ENCODE measurements at regions not wholly inside any gene's neighbourhood (a gene's known extent, or its start where the extent isn't known, plus 50 kb on each side); places are given as distances from the start of the nearest gene placed in this dataset.
A peak's percentile ranks its signal among the peaks of the same experiment; 100 is the strongest.
"Not testable (repeated sequence)": the region's sequence is repeated elsewhere in the genome, so short reads cannot be mapped to it uniquely, and the experiment has no call there.

DNA sequence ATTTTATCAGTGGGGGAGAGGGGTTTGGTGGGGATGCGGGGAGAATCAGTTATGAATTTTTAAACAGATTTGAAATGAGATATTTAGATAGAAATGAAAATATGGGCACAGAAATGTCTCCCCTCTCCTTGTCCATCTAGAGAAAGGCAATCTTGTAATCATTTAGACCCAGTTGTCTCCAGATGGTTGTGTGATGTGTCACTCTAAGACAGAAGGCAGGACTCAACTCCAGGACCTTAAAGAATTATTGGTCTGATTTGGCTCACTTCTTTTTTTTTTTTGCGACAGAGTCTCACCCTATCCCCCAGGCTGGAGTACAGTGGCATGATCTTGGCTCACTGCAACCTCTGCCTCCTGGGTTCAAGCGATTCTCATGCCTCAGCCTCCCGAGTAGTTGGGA is 77.2 kb downstream of the EOMES start:
- Histone ChIP-seq H3K27me3 (replicated peaks; ENCODE audit: control insufficient read depth, insufficient read depth, low read length, poor library complexity, severe bottlenecking) (no peaks in the 10 kb centered on the region), H3K9me3 (ENCODE audit: control insufficient read depth, low read length) (no peaks in the 10 kb centered on the region), H3K36me3 (ENCODE audit: control insufficient read depth, insufficient read depth, low read length) (no peaks in the 10 kb centered on the region), H3K27ac (ENCODE audit: insufficient read depth, low read length, poor library complexity, severe bottlenecking) (no peak overlapping the region), H3K4me3 (ENCODE audit: insufficient read depth, low read depth, low read length, poor library complexity, severe bottlenecking) (no peak overlapping the region), H3K4me1 (ENCODE audit: control insufficient read depth, insufficient read depth, low read length, poor library complexity, severe bottlenecking) (peaks cover 3% of the 10 kb centered on the region)
- DNase-seq: no peak

GRCh38 chr3:27643355-27643754 is 78.8 kb downstream of the EOMES start:
- no peaks in the 10 kb centered on the region for H3K9me3 ChIP-seq (ENCODE audit: control insufficient read depth, low read length)
- peaks cover 14% of the 10 kb centered on the region for H3K4me1 ChIP-seq (ENCODE audit: control insufficient read depth, insufficient read depth, low read length, poor library complexity, severe bottlenecking)
- no peak overlapping the region for H3K4me3 ChIP-seq (ENCODE audit: insufficient read depth, low read depth, low read length, poor library complexity, severe bottlenecking)
- no peak for DNase-seq
- no peaks in the 10 kb centered on the region for H3K27me3 ChIP-seq (replicated peaks; ENCODE audit: control insufficient read depth, insufficient read depth, low read length, poor library complexity, severe bottlenecking)
- no peaks in the 10 kb centered on the region for H3K36me3 ChIP-seq (ENCODE audit: control insufficient read depth, insufficient read depth, low read length)
- no peak overlapping the region for H3K27ac ChIP-seq (ENCODE audit: insufficient read depth, low read length, poor library complexity, severe bottlenecking)

- Histone ChIP-seq H3K9me3 (ENCODE audit: control insufficient read depth, low read length) (no peaks in the 10 kb centered on the region), H3K27ac (ENCODE audit: insufficient read depth, low read length, poor library complexity, severe bottlenecking) (no peak overlapping the region)
Measured at GRCh38 chr3:27642796-27643195, 79.3 kb downstream of the EOMES start.

GRCh38 chr3:27641888-27642601 is 80.1 kb downstream of the EOMES start:
- DNase-seq: no peak
- Histone ChIP-seq H3K9me3 (ENCODE audit: control insufficient read depth, low read length) (no peaks in the 10 kb centered on the region), H3K27ac (ENCODE audit: insufficient read depth, low read length, poor library complexity, severe bottlenecking) (no peak overlapping the region), H3K36me3 (ENCODE audit: control insufficient read depth, insufficient read depth, low read length) (no peaks in the 10 kb centered on the region), H3K27me3 (replicated peaks; ENCODE audit: control insufficient read depth, insufficient read depth, low read length, poor library complexity, severe bottlenecking) (no peaks in the 10 kb centered on the region), H3K4me1 (ENCODE audit: control insufficient read depth, insufficient read depth, low read length, poor library complexity, severe bottlenecking) (peaks cover 14% of the 10 kb centered on the region), H3K4me3 (ENCODE audit: insufficient read depth, low read depth, low read length, poor library complexity, severe bottlenecking) (no peak overlapping the region)

More at GRCh38 chr3:27642796-27643195, 79.3 kb downstream of the EOMES start:
- H3K4me1 ChIP-seq (ENCODE audit: control insufficient read depth, insufficient read depth, low read length, poor library complexity, severe bottlenecking): peaks cover 14% of the 10 kb centered on the region
- no peak for DNase-seq
- no peak overlapping the region for H3K4me3 ChIP-seq (ENCODE audit: insufficient read depth, low read depth, low read length, poor library complexity, severe bottlenecking)
- H3K36me3 ChIP-seq (ENCODE audit: control insufficient read depth, insufficient read depth, low read length): no peaks in the 10 kb centered on the region
- no peaks in the 10 kb centered on the region for H3K27me3 ChIP-seq (replicated peaks; ENCODE audit: control insufficient read depth, insufficient read depth, low read length, poor library complexity, severe bottlenecking)

- Histone ChIP-seq H3K27me3 (replicated peaks; ENCODE audit: control insufficient read depth, insufficient read depth, low read length, poor library complexity, severe bottlenecking) (no peaks in the 10 kb centered on the region), H3K9me3 (ENCODE audit: control insufficient read depth, low read length) (no peaks in the 10 kb centered on the region), H3K4me1 (ENCODE audit: control insufficient read depth, insufficient read depth, low read length, poor library complexity, severe bottlenecking) (peaks cover 14% of the 10 kb centered on the region), H3K27ac (ENCODE audit: insufficient read depth, low read length, poor library complexity, severe bottlenecking) (no peak overlapping the region), H3K36me3 (ENCODE audit: control insufficient read depth, insufficient read depth, low read length) (no peaks in the 10 kb centered on the region), H3K4me3 (ENCODE audit: insufficient read depth, low read depth, low read length, poor library complexity, severe bottlenecking) (no peak overlapping the region)
- no peak for DNase-seq
Measured at GRCh38 chr3:27641271-27641800, 80.8 kb downstream of the EOMES start.

DNA sequence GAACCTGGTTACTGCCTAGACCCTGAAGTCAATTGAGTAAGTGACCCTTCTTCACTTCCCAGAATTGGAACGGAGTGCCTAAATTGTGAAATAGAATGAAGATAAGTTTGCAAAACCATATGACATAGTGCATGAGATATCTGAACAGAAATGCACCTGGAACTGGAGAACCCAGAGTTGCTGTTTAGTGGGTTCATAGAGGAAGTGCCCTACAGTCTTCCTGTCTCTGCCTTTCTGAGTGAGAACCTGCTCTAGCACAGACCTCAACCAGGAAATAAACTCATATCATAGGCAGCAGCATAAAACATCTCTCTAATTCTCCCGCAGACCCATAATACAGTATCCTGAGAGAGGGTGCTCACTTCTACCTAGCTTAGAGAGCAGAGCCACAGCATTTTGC is 82.9 kb downstream of the EOMES start:
- Histone ChIP-seq H3K27ac (ENCODE audit: insufficient read depth, low read length, poor library complexity, severe bottlenecking) (peak overlapping the region; percentile 31), H3K4me1 (ENCODE audit: control insufficient read depth, insufficient read depth, low read length, poor library complexity, severe bottlenecking) (peaks cover 14% of the 10 kb centered on the region), H3K9me3 (ENCODE audit: control insufficient read depth, low read length) (no peaks in the 10 kb centered on the region), H3K4me3 (ENCODE audit: insufficient read depth, low read depth, low read length, poor library complexity, severe bottlenecking) (peak overlapping the region; percentile 14), H3K27me3 (replicated peaks; ENCODE audit: control insufficient read depth, insufficient read depth, low read length, poor library complexity, severe bottlenecking) (no peaks in the 10 kb centered on the region), H3K36me3 (ENCODE audit: control insufficient read depth, insufficient read depth, low read length) (no peaks in the 10 kb centered on the region)
- DNase-seq: no peak

DNA sequence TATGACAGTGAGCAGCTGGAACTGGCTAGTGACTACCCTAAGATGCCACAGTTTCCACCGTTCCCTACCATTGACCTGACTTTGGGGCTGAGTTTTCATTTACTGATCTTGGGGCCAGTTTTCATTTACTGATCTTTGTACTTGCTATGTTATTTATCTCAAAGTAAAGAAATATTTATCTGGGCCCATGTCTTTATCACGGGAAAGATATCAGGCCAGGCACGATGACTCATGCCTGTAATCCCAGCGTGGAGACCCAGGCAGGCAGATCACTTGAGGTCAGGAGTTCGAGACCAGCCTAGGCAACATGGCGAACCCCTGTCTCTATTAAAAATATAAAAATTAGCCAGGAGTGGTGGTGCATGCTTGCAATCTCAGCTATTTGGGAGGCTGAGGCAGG is 83.5 kb downstream of the EOMES start:
- DNase-seq: no peak
- Histone ChIP-seq H3K4me3 (ENCODE audit: insufficient read depth, low read depth, low read length, poor library complexity, severe bottlenecking) (no peak overlapping the region), H3K27me3 (replicated peaks; ENCODE audit: control insufficient read depth, insufficient read depth, low read length, poor library complexity, severe bottlenecking) (no peaks in the 10 kb centered on the region), H3K4me1 (ENCODE audit: control insufficient read depth, insufficient read depth, low read length, poor library complexity, severe bottlenecking) (peaks cover 21% of the 10 kb centered on the region), H3K9me3 (ENCODE audit: control insufficient read depth, low read length) (no peaks in the 10 kb centered on the region), H3K36me3 (ENCODE audit: control insufficient read depth, insufficient read depth, low read length) (no peaks in the 10 kb centered on the region), H3K27ac (ENCODE audit: insufficient read depth, low read length, poor library complexity, severe bottlenecking) (no peak overlapping the region)

DNA sequence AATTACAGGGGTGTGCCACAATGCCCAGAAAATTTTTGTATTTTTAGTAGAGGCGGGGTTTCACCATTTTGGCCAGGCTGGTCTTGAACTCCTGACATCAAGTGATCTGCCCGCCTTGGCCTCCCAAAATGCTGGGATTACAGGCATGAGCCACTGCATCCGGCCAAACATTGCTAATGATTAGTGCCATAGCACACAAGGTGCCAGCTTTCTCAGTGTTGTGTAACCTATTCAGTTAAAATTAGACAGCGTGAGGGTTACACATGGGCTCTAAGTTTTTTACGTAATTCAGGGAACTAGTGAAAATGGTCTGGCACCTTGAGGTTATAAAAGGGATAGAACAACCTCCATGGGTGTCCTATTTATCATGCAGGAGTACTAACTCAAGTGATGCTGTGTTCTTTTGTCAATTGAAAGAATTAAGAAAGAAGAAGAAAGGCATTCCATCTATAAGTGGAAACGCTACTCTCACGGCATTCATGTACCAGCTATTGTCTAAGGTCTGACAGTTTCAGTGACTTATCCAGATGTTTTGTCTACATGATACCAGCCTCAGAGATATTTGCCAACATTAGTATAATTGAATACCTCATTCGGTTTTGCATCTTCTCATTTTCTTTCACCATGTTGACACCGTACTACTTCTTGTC is 84.7 kb downstream of the EOMES start:
- no peaks in the 10 kb centered on the region for H3K36me3 ChIP-seq (ENCODE audit: control insufficient read depth, insufficient read depth, low read length)
- DNase-seq: no peak
- H3K27me3 ChIP-seq (replicated peaks; ENCODE audit: control insufficient read depth, insufficient read depth, low read length, poor library complexity, severe bottlenecking): no peaks in the 10 kb centered on the region
- H3K27ac ChIP-seq (ENCODE audit: insufficient read depth, low read length, poor library complexity, severe bottlenecking): no peak overlapping the region
- H3K9me3 ChIP-seq (ENCODE audit: control insufficient read depth, low read length): no peaks in the 10 kb centered on the region
- peaks cover 23% of the 10 kb centered on the region for H3K4me1 ChIP-seq (ENCODE audit: control insufficient read depth, insufficient read depth, low read length, poor library complexity, severe bottlenecking)
- H3K4me3 ChIP-seq (ENCODE audit: insufficient read depth, low read depth, low read length, poor library complexity, severe bottlenecking): no peak overlapping the region

DNA sequence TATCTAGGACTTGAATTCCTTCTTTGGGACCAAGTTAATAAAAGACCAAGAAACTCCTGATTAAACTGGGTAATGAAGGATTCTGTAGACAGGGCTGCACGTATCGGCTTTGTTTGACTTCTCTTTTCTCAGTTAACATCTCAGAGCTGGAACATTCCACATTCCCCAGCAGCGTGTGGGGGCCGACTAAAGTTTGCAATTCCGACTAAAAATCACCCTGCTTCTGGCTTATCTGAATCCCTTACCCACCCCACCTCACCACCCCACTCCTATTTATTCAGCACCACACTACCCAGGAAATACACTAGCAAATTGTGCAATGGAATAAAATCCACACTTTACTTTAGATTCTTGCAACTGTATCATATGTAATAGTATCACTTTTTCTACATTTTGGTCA is 87.1 kb downstream of the EOMES start:
- H3K27me3 ChIP-seq (replicated peaks; ENCODE audit: control insufficient read depth, insufficient read depth, low read length, poor library complexity, severe bottlenecking); H3K36me3 ChIP-seq (ENCODE audit: control insufficient read depth, insufficient read depth, low read length); H3K27ac ChIP-seq (ENCODE audit: insufficient read depth, low read length, poor library complexity, severe bottlenecking); H3K4me3 ChIP-seq (ENCODE audit: insufficient read depth, low read depth, low read length, poor library complexity, severe bottlenecking); DNase-seq; H3K9me3 ChIP-seq (ENCODE audit: control insufficient read depth, low read length): not testable (repeated sequence)
- H3K4me1 ChIP-seq (ENCODE audit: control insufficient read depth, insufficient read depth, low read length, poor library complexity, severe bottlenecking): peaks cover 21% of the 10 kb centered on the region

DNA sequence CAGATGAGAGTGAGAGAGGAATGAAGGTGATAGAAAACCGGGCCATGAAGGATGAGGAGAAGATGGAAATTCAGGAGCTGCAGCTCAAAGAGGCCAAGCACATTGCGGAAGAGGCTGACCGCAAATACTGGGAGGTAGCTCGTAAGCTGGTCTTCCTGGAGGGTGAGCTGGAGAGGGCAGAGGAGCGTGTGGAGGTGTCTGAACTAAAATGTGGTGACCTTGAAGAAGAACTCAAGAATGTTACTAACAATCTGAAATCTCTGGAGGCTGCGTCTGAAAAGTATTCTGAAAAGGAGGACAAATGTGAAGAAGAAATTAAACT is 88.9 kb downstream of the EOMES start:
- H3K27ac ChIP-seq (ENCODE audit: insufficient read depth, low read length, poor library complexity, severe bottlenecking): peak overlapping the region; percentile 44
- H3K9me3 ChIP-seq (ENCODE audit: control insufficient read depth, low read length): no peaks in the 10 kb centered on the region
- H3K4me3 ChIP-seq (ENCODE audit: insufficient read depth, low read depth, low read length, poor library complexity, severe bottlenecking): peak overlapping the region; percentile 77
- peaks cover 13% of the 10 kb centered on the region for H3K4me1 ChIP-seq (ENCODE audit: control insufficient read depth, insufficient read depth, low read length, poor library complexity, severe bottlenecking)
- no peaks in the 10 kb centered on the region for H3K36me3 ChIP-seq (ENCODE audit: control insufficient read depth, insufficient read depth, low read length)
- H3K27me3 ChIP-seq (replicated peaks; ENCODE audit: control insufficient read depth, insufficient read depth, low read length, poor library complexity, severe bottlenecking): no peaks in the 10 kb centered on the region
- peak in 1 of 3 donors; percentile 20 for DNase-seq

All from effector memory CD4-positive, alpha-beta T cell (primary cell).